H1 (cell line): ENCODE measurements at regions not wholly inside any gene's neighbourhood (a gene's known extent, or its start where the extent isn't known, plus 50 kb on each side); places are given as distances from the start of the nearest gene placed in this dataset.

Experiments
- CTCF ChIA-PET: fragments of 300-600 bp; sonication (Branson Sonifier 250); formaldehyde crosslinking; loops from one replicate; lab custom pipeline; 2021; ENCODE audit not compliant: partially characterized antibody; lab: Charles Lee
- POLR2A ChIA-PET: fragments of 300-600 bp; sonication (Branson Sonifier 250); formaldehyde crosslinking; loops from one replicate; lab custom pipeline; 2021; ENCODE audit warnings: inconsistent platforms; ENCODE audit not compliant: partially characterized antibody; lab: Charles Lee
- DNase-seq, 2 experiments: peaks; one replicate each; pipeline versions ENCODE4 v3.0.0 to v3.0.0-alpha.2; 2010 to 2022; ENCODE audit warnings: low spot score in 2 of 2, low read depth in 1 of 2, mixed read lengths in 1 of 2
- FAIRE-seq: peaks from 2 replicates; lab custom pipeline; 2011; peaks lifted over from hg19 to GRCh38; lab: Jason Lieb, UNC
- H2AFZ ChIP-seq: 2 replicates; pipeline ENCODE4 v1.8.1; 2012; ENCODE audit warnings: low read length, inconsistent platforms
- H2AK5ac ChIP-seq: 2 replicates; pipeline ENCODE4 v1.6.1; 2013; ENCODE audit warnings: low read depth, low read length
- H2BK120ac ChIP-seq: replicated peaks from 2 replicates; pipeline ENCODE3; 2013; ENCODE audit warnings: low read depth, low read length, inconsistent platforms
- H2BK12ac ChIP-seq: 2 replicates; pipeline ENCODE4 v1.6.1; 2013; ENCODE audit warnings: low read depth, low read length
- H2BK15ac ChIP-seq: 2 replicates; pipeline ENCODE4 v1.6.1; 2013; ENCODE audit warnings: low read length
- H2BK20ac ChIP-seq: 2 replicates; pipeline ENCODE4 v1.6.1; 2013; ENCODE audit warnings: low read length
- H2BK5ac ChIP-seq: 2 replicates; pipeline ENCODE4 v1.6.1; 2013; ENCODE audit warnings: low read depth, low read length
- H3K14ac ChIP-seq: 2 replicates; pipeline ENCODE4 v1.6.1; 2013; ENCODE audit warnings: inconsistent platforms; ENCODE audit not compliant: insufficient read length
- H3K18ac ChIP-seq: 2 replicates; pipeline ENCODE4 v1.6.1; 2013; ENCODE audit warnings: low read length; ENCODE audit errors: extremely low read depth
- H3K23ac ChIP-seq: 2 replicates; pipeline ENCODE4 v1.6.1; 2013; ENCODE audit warnings: inconsistent platforms; ENCODE audit not compliant: insufficient read length
- H3K23me2 ChIP-seq: 2 replicates; pipeline ENCODE4 v1.6.1; 2013; ENCODE audit warnings: low read depth, low read length
- H3K27ac ChIP-seq: 2 replicates; pipeline ENCODE4 v1.6.1; 2011; ENCODE audit warnings: low read depth, low read length, inconsistent platforms
- H3K27me3 ChIP-seq, 4 experiments: replicated peaks in 1 of 4; 1 replicate in 1 of 4; 2 replicates in 3 of 4; pipeline versions ENCODE4 v1.6.1 to v1.8.1; 2011 to 2013; ENCODE audit warnings: low read length in 3 of 4, mild to moderate bottlenecking in 3 of 4, inconsistent platforms in 2 of 4, mixed read lengths in 2 of 4, moderate library complexity in 1 of 4; ENCODE audit not compliant: control insufficient read depth in 3 of 4, insufficient read depth in 3 of 4; ENCODE audit errors: extremely low read depth in 1 of 4
- H3K36me3 ChIP-seq, 4 experiments: 2 replicates each; pipeline versions ENCODE4 v1.6.1 to v1.8.1; 2011 to 2013; ENCODE audit warnings: mild to moderate bottlenecking in 4 of 4, low read length in 3 of 4, moderate library complexity in 2 of 4, control low read depth in 1 of 4, inconsistent platforms in 1 of 4; ENCODE audit not compliant: insufficient read depth in 4 of 4, control insufficient read depth in 2 of 4
- H3K4ac ChIP-seq: replicated peaks from 2 replicates; pipeline ENCODE3; 2013; ENCODE audit warnings: low read length, low read depth, mixed read lengths, inconsistent platforms; ENCODE audit not compliant: insufficient read length
- H3K4me1 ChIP-seq, 4 experiments: replicated peaks in 1 of 4; 1 replicate in 1 of 4; 2 replicates in 3 of 4; pipeline versions ENCODE4 v1.6.1 to v1.8.1; 2011 to 2013; ENCODE audit warnings: low read length in 3 of 4, inconsistent platforms in 2 of 4, mixed read lengths in 1 of 4; ENCODE audit not compliant: insufficient read depth in 4 of 4, control insufficient read depth in 3 of 4
- H3K4me2 ChIP-seq, 2 experiments: 2 replicates each; pipeline versions ENCODE4 v1.6.1 to v1.8.1; 2011 to 2013; ENCODE audit warnings: low read depth in 2 of 2, low read length in 2 of 2, control low read depth in 1 of 2, inconsistent platforms in 1 of 2, mild to moderate bottlenecking in 1 of 2; ENCODE audit not compliant: insufficient read depth in 1 of 2
- H3K4me3 ChIP-seq, 4 experiments: fragments of 200-600, 300-600 bp in 1 of 4; sonication (generic), shearing (Covaris generic), sonication (Bioruptor Twin) in 1 of 4; 2 replicates each; pipeline versions ENCODE4 v1.5.1 to v1.8.1; 2011 to 2016; ENCODE audit warnings: low read length in 4 of 4, low read depth in 3 of 4, control low read depth in 2 of 4, inconsistent platforms in 2 of 4, mild to moderate bottlenecking in 2 of 4, mixed read lengths in 1 of 4, moderate library complexity in 1 of 4; ENCODE audit not compliant: insufficient read depth in 2 of 4; ENCODE audit errors: extremely low read depth in 1 of 4
- H3K56ac ChIP-seq: replicated peaks from 2 replicates; pipeline ENCODE3; 2013; ENCODE audit warnings: low read depth, mild to moderate bottlenecking, mixed read lengths, low read length, inconsistent platforms; ENCODE audit not compliant: insufficient read length
- H3K79me1 ChIP-seq: 2 replicates; pipeline ENCODE4 v1.6.1; 2013; ENCODE audit warnings: low read depth, low read length, control low read depth
- H3K79me2 ChIP-seq, 2 experiments: 2 replicates each; pipeline versions ENCODE4 v1.6.1 to v1.8.1; 2012 to 2013; ENCODE audit warnings: low read length in 2 of 2, mild to moderate bottlenecking in 2 of 2, inconsistent platforms in 1 of 2; ENCODE audit not compliant: insufficient read depth in 2 of 2, control insufficient read depth in 1 of 2
- H3K9ac ChIP-seq, 4 experiments: replicated peaks in 1 of 4; 1 replicate in 1 of 4; 2 replicates in 3 of 4; pipeline versions ENCODE4 v1.6.1 to v1.8.1; 2011 to 2013; ENCODE audit warnings: low read depth in 3 of 4, low read length in 3 of 4, control low read depth in 2 of 4, mild to moderate bottlenecking in 2 of 4, moderate library complexity in 2 of 4, inconsistent platforms in 1 of 4; ENCODE audit errors: extremely low read depth in 1 of 4
- H3K9me3 ChIP-seq, 2 experiments: 2 replicates each; pipeline versions ENCODE4 v1.6.1 to v1.8.1; 2012 to 2013; ENCODE audit warnings: mild to moderate bottlenecking in 2 of 2, moderate library complexity in 2 of 2, control low read depth in 1 of 2, inconsistent platforms in 1 of 2, low read depth in 1 of 2, low read length in 1 of 2, mixed read lengths in 1 of 2; ENCODE audit not compliant: insufficient read depth in 2 of 2
- H4K20me1 ChIP-seq, 2 experiments: replicated peaks in 1 of 2; 2 replicates each; pipeline versions ENCODE3 to v1.8.1; 2011 to 2013; ENCODE audit warnings: inconsistent platforms in 2 of 2, low read length in 2 of 2, mild to moderate bottlenecking in 1 of 2; ENCODE audit not compliant: insufficient read depth in 2 of 2, control insufficient read depth in 1 of 2
- H4K5ac ChIP-seq: 2 replicates; pipeline ENCODE4 v1.6.1; 2013; ENCODE audit warnings: low read length, low read depth, mixed read lengths, inconsistent platforms; ENCODE audit not compliant: insufficient read length
- H4K8ac ChIP-seq: 2 replicates; pipeline ENCODE4 v1.8.0; 2013; ENCODE audit warnings: mild to moderate bottlenecking, moderate library complexity, low read length, inconsistent platforms; ENCODE audit not compliant: insufficient read depth; ENCODE audit errors: extremely low read depth
- H4K91ac ChIP-seq: replicated peaks from 2 replicates; pipeline ENCODE3; 2013; ENCODE audit warnings: low read length, mixed read lengths, inconsistent platforms; ENCODE audit not compliant: insufficient read length
- CBX5 ChIP-seq: fragments of 300-800, 300-1000 bp; sonication (generic); IDR thresholded peaks from 2 replicates; pipeline ENCODE4 v1.7.1; 2016; ENCODE audit warnings: antibody characterized with exemption, low read length, low read depth
- E2F6 ChIP-seq: IDR thresholded peaks from 2 replicates; pipeline ENCODE4 v1.6.1; 2012; ENCODE audit warnings: inconsistent platforms
- HDAC2 ChIP-seq, 2 experiments: fragments of 300-600 bp in 1 of 2; sonication (generic) in 1 of 2; IDR thresholded peaks; 2 replicates each; pipeline ENCODE4 v1.6.1; 2011 to 2012; ENCODE audit warnings: low read depth in 2 of 2, low read length in 2 of 2, mild to moderate bottlenecking in 2 of 2, moderate library complexity in 2 of 2, borderline replicate concordance in 1 of 2, inconsistent platforms in 1 of 2
- HDAC6 ChIP-seq: IDR thresholded peaks from one replicate; pipeline ENCODE4 v1.7.1; 2012; ENCODE audit warnings: low read depth, mild to moderate bottlenecking, inconsistent platforms, low read length, moderate library complexity
- KDM1A ChIP-seq: fragments of 200-600, 300-600 bp; sonication (generic); IDR thresholded peaks from 2 replicates; pipeline ENCODE4 v1.7.1; 2016; ENCODE audit warnings: mild to moderate bottlenecking, low read length, borderline replicate concordance
- POLR2A ChIP-seq, 2 experiments: IDR thresholded peaks; 1 replicate in 1 of 2; 2 replicates in 1 of 2; pipeline ENCODE4 v1.6.1; 2011; ENCODE audit warnings: low read depth in 2 of 2, low read length in 2 of 2, mild to moderate bottlenecking in 2 of 2; ENCODE audit errors: control extremely low read depth in 1 of 2
- RNF2 ChIP-seq: fragments of 200-900, 300-1000 bp; sonication (generic); IDR thresholded peaks from 2 replicates; pipeline ENCODE4 v1.7.1; 2016; ENCODE audit warnings: borderline replicate concordance, low read depth, mild to moderate bottlenecking, antibody characterized with exemption, low read length; ENCODE audit not compliant: poor library complexity, severe bottlenecking; ENCODE audit errors: missing control alignments
- SAP30 ChIP-seq: fragments of 300-600 bp; sonication (generic); IDR thresholded peaks from 2 replicates; pipeline ENCODE4 v1.7.1; 2012; ENCODE audit warnings: low read length, moderate library complexity, mild to moderate bottlenecking, inconsistent platforms; ENCODE audit not compliant: insufficient read depth, insufficient replicate concordance
- SIX5 ChIP-seq: IDR thresholded peaks from 2 replicates; pipeline ENCODE4 v1.6.1; 2011; ENCODE audit warnings: mild to moderate bottlenecking, low read depth, low read length
- SRF ChIP-seq: IDR thresholded peaks from 2 replicates; pipeline ENCODE4 v1.6.1; 2011; ENCODE audit warnings: mild to moderate bottlenecking, low read depth, low read length, moderate library complexity

- H3K36me3 ChIP-seq: no peaks in the 10 kb centered on the region
- H2BK20ac ChIP-seq: no peak overlapping the region
- H2BK120ac ChIP-seq: no peak overlapping the region
- no peaks in the 10 kb centered on the region for H3K23me2 ChIP-seq
- H4K5ac ChIP-seq: no peak overlapping the region
- H2BK5ac ChIP-seq: no peak overlapping the region
- no peak for DNase-seq
- H3K4ac ChIP-seq: no peak overlapping the region
- H4K20me1 ChIP-seq: no peaks in the 10 kb centered on the region
- H4K91ac ChIP-seq: no peak overlapping the region
- no peak for FAIRE-seq
- H3K4me2 ChIP-seq: no peak overlapping the region
- no peak overlapping the region for H2AK5ac ChIP-seq
- no peak overlapping the region for H3K18ac ChIP-seq
- peaks cover 0 to 5% (median 0%) of the 10 kb centered on the region in 4 experiments; a peak in 1 of 7 replicates for H3K4me1 ChIP-seq
- no peaks in the 10 kb centered on the region for H3K9me3 ChIP-seq
- no peak overlapping the region for H3K23ac ChIP-seq
- H3K14ac ChIP-seq: no peak overlapping the region
- no peak overlapping the region for H3K56ac ChIP-seq
- H2BK12ac ChIP-seq: no peak overlapping the region
- H3K9ac ChIP-seq: no peak overlapping the region
- H2AFZ ChIP-seq: no peak overlapping the region
- H3K27me3 ChIP-seq: no peaks in the 10 kb centered on the region
- H3K4me3 ChIP-seq: no peak overlapping the region
- H4K8ac ChIP-seq: no peak overlapping the region
- no peak for TF ChIP-seq RNF2
- no peak for TF ChIP-seq POLR2A (IDR thresholded peaks at IDR 0.05; ENCODE audit: control extremely low read depth in 1 of 2, low read depth in 2 of 2, low read length in 2 of 2)
- TF ChIP-seq CBX5: no peak
- TF ChIP-seq SAP30: no peak
- no peak for TF ChIP-seq HDAC2 (IDR thresholded peaks at IDR 0.05; ENCODE audit: borderline replicate concordance in 1 of 2, low read depth in 2 of 2, low read length in 2 of 2)
- TF ChIP-seq SIX5: no peak
- no peak for TF ChIP-seq HDAC6
- TF ChIP-seq SRF: no peak
- TF ChIP-seq E2F6: no peak
- TF ChIP-seq KDM1A: no peak
- H3K27ac ChIP-seq: no peak overlapping the region
- no peaks in the 10 kb centered on the region for H3K79me1 ChIP-seq
- CTCF ChIA-PET: interaction anchor here (0.7 to 2.2 kb wide), 3 partner anchors 10 to 172 kb away, joined by 3 to 11 read pairs (median 6); no protein-coding TSS in a partner anchor
- no peaks in the 10 kb centered on the region for H3K79me2 ChIP-seq
- POLR2A ChIA-PET: interaction anchor here (0.7 kb wide), 1 partner anchor 13 kb away, joined by 3 read pairs; no protein-coding TSS in a partner anchor
- no peak overlapping the region for H2BK15ac ChIP-seq
Observed at GRCh38 chr9:115900698-115901097, 252.9 kb upstream of the PAPPA start.
